OCI-LY7 (cell line): ENCODE measurements at regions not wholly inside any gene's neighbourhood (a gene's known extent, or its start where the extent isn't known, plus 50 kb on each side); places are given as distances from the start of the nearest gene placed in this dataset.

Experiments
- BruUV-seq: library from RNA; stranded (reverse); fragments of 400-500 nt; replicated peaks from 2 replicates; lab custom pipeline; 2021; lab: Mats Ljungman, UMichigan
- CTCF ChIA-PET: fragments of 300-600 bp; sonication (Branson Sonifier 250); formaldehyde crosslinking; loops from one replicate; lab custom pipeline; 2022; ENCODE audit warnings: antibody characterized with exemption; ENCODE audit not compliant: unreplicated experiment; lab: Charles Lee
- POLR2A ChIA-PET: fragments of 300-600 bp; sonication (Branson Sonifier 250); formaldehyde crosslinking; loops from one replicate; lab custom pipeline; 2022; ENCODE audit warnings: antibody characterized with exemption; lab: Charles Lee
- DNase-seq: peaks from one replicate; pipeline ENCODE4 v3.0.0-alpha.2; 2015; ENCODE audit warnings: low spot score
- H2AFZ ChIP-seq: fragments of 200-600 bp; sonication (generic), shearing (Covaris generic); 2 replicates; pipeline ENCODE4 v1.6.1; 2014; ENCODE audit warnings: mild to moderate bottlenecking, antibody characterized with exemption, low read length, moderate library complexity
- H3K27ac ChIP-seq: fragments of 200-600 bp; sonication (generic); 2 replicates; pipeline ENCODE4 v1.5.1; 2014; ENCODE audit warnings: mixed run types, low read depth, mild to moderate bottlenecking, moderate library complexity, low read length, inconsistent platforms; ENCODE audit not compliant: poor library complexity, severe bottlenecking
- H3K36me3 ChIP-seq: fragments of 200-600 bp; sonication (generic); 2 replicates; pipeline ENCODE4 v1.6.1; 2014; ENCODE audit warnings: mild to moderate bottlenecking, antibody characterized with exemption, low read length, moderate library complexity, mixed read lengths; ENCODE audit not compliant: insufficient read depth
- H3K4me1 ChIP-seq: fragments of 200-600 bp; sonication (generic); 2 replicates; pipeline ENCODE4 v1.5.1; 2014; ENCODE audit warnings: mild to moderate bottlenecking, low read length; ENCODE audit not compliant: insufficient read depth, poor library complexity, severe bottlenecking
- H3K4me2 ChIP-seq: fragments of 200-600 bp; sonication (generic); 2 replicates; pipeline ENCODE4 v1.6.1; 2014; ENCODE audit warnings: mild to moderate bottlenecking, low read length
- H3K4me3 ChIP-seq: fragments of 200-600 bp; sonication (generic); 2 replicates; pipeline ENCODE4 v1.5.1; 2014; ENCODE audit warnings: mild to moderate bottlenecking, low read depth, low read length; ENCODE audit not compliant: poor library complexity, severe bottlenecking
- H3K79me2 ChIP-seq: fragments of 200-600 bp; sonication (generic); 2 replicates; pipeline ENCODE4 v1.6.1; 2016; ENCODE audit warnings: low read depth, mild to moderate bottlenecking, low read length, moderate library complexity, mixed read lengths; ENCODE audit not compliant: insufficient read depth
- H3K9me2 ChIP-seq: fragments of 200-600 bp; sonication (generic); 2 replicates; pipeline ENCODE4 v1.6.1; 2016; ENCODE audit warnings: mild to moderate bottlenecking, low read length, mixed read lengths; ENCODE audit not compliant: insufficient read depth
- H3K9me3 ChIP-seq: fragments of 200-600 bp; sonication (generic); 2 replicates; pipeline ENCODE4 v1.6.1; 2014; ENCODE audit warnings: mild to moderate bottlenecking, mixed run types, low read length, mixed read lengths
- H4K20me1 ChIP-seq: fragments of 200-600 bp; sonication (generic); 2 replicates; pipeline ENCODE4 v1.6.1; 2014; ENCODE audit warnings: mild to moderate bottlenecking, antibody characterized with exemption, low read length, moderate library complexity, mixed read lengths; ENCODE audit not compliant: insufficient read depth
- EZH2phosphoT487 ChIP-seq: fragments of 200-600 bp; sonication (generic); IDR thresholded peaks from 2 replicates; pipeline ENCODE4 v1.6.1; 2018; ENCODE audit warnings: low read depth, borderline replicate concordance, mild to moderate bottlenecking, mixed run types, antibody characterized with exemption, low read length, moderate library complexity, mixed read lengths
- intact Hi-C: fragments of 100-400 bp; cut with micrococcal nuclease; formaldehyde crosslinking; loops from one replicate; pipeline ENCODE4 v1.10.0; 2022; ENCODE audit not compliant: unreplicated experiment
- TF ChIP-seq, protein P1 (sequence below): fragments of 200-600 bp; sonication (generic); conservative IDR thresholded peaks from 2 replicates; pipeline ENCODE4 v1.5.1; 2014; ENCODE audit warnings: mild to moderate bottlenecking, antibody characterized with exemption, low read length, moderate library complexity, mixed read lengths

DNA sequence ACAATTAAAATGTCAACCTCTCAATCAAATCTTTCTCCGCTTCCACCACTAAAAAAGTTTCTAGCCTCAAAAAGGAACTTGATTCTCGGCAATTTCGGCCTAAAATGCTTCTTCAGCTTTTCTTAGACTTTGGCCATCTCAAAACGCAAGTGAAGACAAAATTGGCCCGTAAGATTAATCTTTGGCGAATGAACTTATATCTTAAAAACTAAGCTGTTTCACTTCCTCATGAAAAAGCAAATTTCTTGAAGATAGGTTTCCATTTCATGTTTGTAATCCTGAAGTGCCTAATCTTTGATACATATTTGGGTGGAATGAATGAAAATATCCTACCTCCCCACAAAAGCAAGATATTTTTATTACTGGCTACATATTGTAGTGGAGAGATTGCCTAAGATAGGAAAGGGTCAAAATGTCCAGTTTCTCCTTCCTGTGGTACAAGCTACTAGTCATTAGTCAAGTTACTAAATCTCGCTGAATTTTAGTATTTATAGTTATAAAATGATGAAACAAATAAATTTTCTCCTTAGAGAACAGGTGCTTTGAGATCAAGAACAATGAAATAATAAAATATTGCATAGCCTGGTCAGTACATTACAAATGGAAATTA is 85.4 kb upstream of the ZEB2 start:
- no peaks in the 10 kb centered on the region for H3K79me2 ChIP-seq
- no TSS peak for BruUV-seq
- no peak overlapping the region for H3K27ac ChIP-seq
- H3K9me3 ChIP-seq = no peaks in the 10 kb centered on the region
- H2AFZ ChIP-seq = peak overlapping the region; percentile 61; the same call in 1 of the 2 replicates
- H3K4me1 ChIP-seq = peaks cover 41% of the 10 kb centered on the region
- H4K20me1 ChIP-seq = no peaks in the 10 kb centered on the region
- no peak overlapping the region for H3K4me3 ChIP-seq
- POLR2A ChIA-PET = interaction anchor here (0.6 to 1.9 kb wide), 7 partner anchors 9 to 320 kb away, joined by 3 to 7 read pairs (median 3); no protein-coding TSS in a partner anchor
- TF ChIP-seq EZH2phosphoT487 = no peak
- TF ChIP-seq, protein P1, sequence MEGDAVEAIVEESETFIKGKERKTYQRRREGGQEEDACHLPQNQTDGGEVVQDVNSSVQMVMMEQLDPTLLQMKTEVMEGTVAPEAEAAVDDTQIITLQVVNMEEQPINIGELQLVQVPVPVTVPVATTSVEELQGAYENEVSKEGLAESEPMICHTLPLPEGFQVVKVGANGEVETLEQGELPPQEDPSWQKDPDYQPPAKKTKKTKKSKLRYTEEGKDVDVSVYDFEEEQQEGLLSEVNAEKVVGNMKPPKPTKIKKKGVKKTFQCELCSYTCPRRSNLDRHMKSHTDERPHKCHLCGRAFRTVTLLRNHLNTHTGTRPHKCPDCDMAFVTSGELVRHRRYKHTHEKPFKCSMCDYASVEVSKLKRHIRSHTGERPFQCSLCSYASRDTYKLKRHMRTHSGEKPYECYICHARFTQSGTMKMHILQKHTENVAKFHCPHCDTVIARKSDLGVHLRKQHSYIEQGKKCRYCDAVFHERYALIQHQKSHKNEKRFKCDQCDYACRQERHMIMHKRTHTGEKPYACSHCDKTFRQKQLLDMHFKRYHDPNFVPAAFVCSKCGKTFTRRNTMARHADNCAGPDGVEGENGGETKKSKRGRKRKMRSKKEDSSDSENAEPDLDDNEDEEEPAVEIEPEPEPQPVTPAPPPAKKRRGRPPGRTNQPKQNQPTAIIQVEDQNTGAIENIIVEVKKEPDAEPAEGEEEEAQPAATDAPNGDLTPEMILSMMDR = no peak
- no peaks in the 10 kb centered on the region for H3K9me2 ChIP-seq
- intact Hi-C loops = no loop called here
- DNase-seq = peak; percentile 54
- peak overlapping the region; percentile 55 for H3K4me2 ChIP-seq
- no peaks in the 10 kb centered on the region for H3K36me3 ChIP-seq
- CTCF ChIA-PET = no interaction called here

DNA sequence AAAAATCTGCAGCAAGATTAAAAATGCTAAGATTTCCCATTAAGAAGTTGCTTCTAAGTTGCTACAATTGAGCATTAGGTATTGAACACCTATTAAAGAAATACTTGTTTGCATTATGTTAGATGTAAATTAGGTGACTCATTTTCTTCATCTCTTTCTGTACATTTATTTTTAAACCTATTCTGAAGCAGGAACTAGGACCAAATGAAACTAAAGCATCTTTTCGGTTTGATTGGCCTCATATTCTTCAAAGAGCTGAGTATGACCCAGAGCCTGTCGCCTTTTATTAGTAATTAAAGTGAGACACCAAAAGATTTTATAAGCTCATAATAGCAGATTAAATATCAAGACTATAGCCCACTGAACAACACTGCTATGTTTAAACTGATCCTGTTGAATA is 83.4 kb upstream of the ZEB2 start:
- no peaks in the 10 kb centered on the region for H3K79me2 ChIP-seq
- POLR2A ChIA-PET = interaction anchor here (1.9 kb wide), 1 partner anchor 10 kb away, joined by 7 read pairs; no protein-coding TSS in a partner anchor
- peaks cover 5% of the 10 kb centered on the region for H3K9me3 ChIP-seq
- CTCF ChIA-PET = no interaction called here
- H3K27ac ChIP-seq = no peak overlapping the region
- intact Hi-C loops = no loop called here
- H3K9me2 ChIP-seq = no peaks in the 10 kb centered on the region
- no peaks in the 10 kb centered on the region; the same call in 1 of the 2 replicates for H3K36me3 ChIP-seq
- H3K4me3 ChIP-seq = no peak overlapping the region
- H3K4me1 ChIP-seq = peaks cover 41% of the 10 kb centered on the region
- H3K4me2 ChIP-seq = no peak overlapping the region
- H2AFZ ChIP-seq = peak overlapping the region; percentile 10; the same call in 1 of the 2 replicates
- no TSS peak for BruUV-seq
- H4K20me1 ChIP-seq = no peaks in the 10 kb centered on the region
- TF ChIP-seq, protein P1 = no peak
- TF ChIP-seq EZH2phosphoT487 = no peak
- no peak for DNase-seq

DNA sequence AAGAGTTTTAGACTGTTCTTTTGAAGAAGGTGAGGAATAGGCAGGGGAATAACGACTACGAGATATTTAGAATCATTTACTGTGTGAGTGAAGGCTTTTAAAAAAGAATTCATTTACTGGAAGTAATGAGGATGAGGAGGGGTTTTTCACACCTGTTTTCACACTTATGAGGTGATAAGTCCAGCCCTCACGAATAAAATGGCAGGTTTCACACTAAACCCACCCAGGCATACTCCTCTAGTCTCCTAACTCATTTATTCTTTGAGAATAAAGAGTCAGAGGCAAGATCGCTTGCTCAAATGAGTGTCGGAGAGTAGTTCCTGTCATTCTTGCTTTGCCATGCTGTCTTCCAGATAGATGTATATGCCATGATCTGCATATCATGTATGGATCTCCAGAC is 79.0 kb upstream of the ZEB2 start:
- ChIA-PET POLR2A (no interaction called here), CTCF (no interaction called here)
- no peak overlapping the region for H3K27ac ChIP-seq
- no peak overlapping the region for H3K4me3 ChIP-seq
- no peak overlapping the region for H2AFZ ChIP-seq
- intact Hi-C loops = loop anchor here (5.0 kb wide), 2 partner anchors 37 to 103 kb away; no protein-coding TSS in a partner anchor
- H3K79me2 ChIP-seq = no peaks in the 10 kb centered on the region
- no peaks in the 10 kb centered on the region for H3K9me2 ChIP-seq
- no TSS peak for BruUV-seq
- H3K4me2 ChIP-seq = no peak overlapping the region
- H3K36me3 ChIP-seq = peaks cover 4% of the 10 kb centered on the region; the same call in 1 of the 2 replicates
- peaks cover 35% of the 10 kb centered on the region for H3K4me1 ChIP-seq
- H4K20me1 ChIP-seq = no peaks in the 10 kb centered on the region
- DNase-seq = no peak
- TF ChIP-seq, protein P1 = no peak
- TF ChIP-seq EZH2phosphoT487 = no peak
- H3K9me3 ChIP-seq = peaks cover 19% of the 10 kb centered on the region
